Uterus (tissue), 2 donors: ENCODE measurements at regions not wholly inside any gene's neighbourhood (a gene's known extent, or its start where the extent isn't known, plus 50 kb on each side); places are given as distances from the start of the nearest gene placed in this dataset.

ENCODE experiments used
- CTCF ChIP-seq, 4 experiments: fragments of 200-600 bp in 2 of 4; fragments of 450-650 bp in 2 of 4; sonication (generic) in 2 of 4; IDR thresholded peaks; one replicate each; pipeline ENCODE4 v1.5.1; 2016 to 2019; ENCODE audit warnings: antibody characterized with exemption in 4 of 4, mild to moderate bottlenecking in 2 of 4, moderate library complexity in 1 of 4
- POLR2A ChIP-seq, 2 donors: fragments of 450-650 bp; IDR thresholded peaks; one replicate each; pipeline ENCODE4 v1.6.1; 2016; ENCODE audit warnings: antibody characterized with exemption in 2 of 2, mild to moderate bottlenecking in 1 of 2, moderate library complexity in 1 of 2

- TF ChIP-seq CTCF (IDR thresholded peaks at IDR 0.05) (no peak), POLR2A (IDR thresholded peaks at IDR 0.05) (no peak)
Measured at GRCh38 chr20:21623074-21623780, 82.2 kb upstream of the PAX1 start.
